Gastroesophageal sphincter (tissue), 3 donors: ENCODE measurements at regions not wholly inside any gene's neighbourhood (a gene's known extent, or its start where the extent isn't known, plus 50 kb on each side); places are given as distances from the start of the nearest gene placed in this dataset.

Source experiments
- CTCF ChIP-seq, 4 experiments: fragments of 200-600 bp in 2 of 4; fragments of 450-650 bp in 2 of 4; sonication (generic) in 1 of 4; IDR thresholded peaks; one replicate each; pipeline ENCODE4 v1.5.1; 2017 to 2019; ENCODE audit warnings: antibody characterized with exemption in 4 of 4, mild to moderate bottlenecking in 2 of 4, moderate library complexity in 2 of 4
- EP300 ChIP-seq: sonication (generic); formaldehyde crosslinking; IDR thresholded peaks from one replicate; pipeline ENCODE4 v1.6.1; 2017; ENCODE audit warnings: antibody characterized with exemption, mild to moderate bottlenecking
- POLR2A ChIP-seq, 2 donors: fragments of 450-650 bp; IDR thresholded peaks; one replicate each; pipeline ENCODE4 v1.6.1; 2017; ENCODE audit warnings: antibody characterized with exemption in 2 of 2, mild to moderate bottlenecking in 2 of 2, moderate library complexity in 1 of 2

GRCh38 chr4:167321299-167321698 lies 87.0 kb upstream of the SPOCK3 start:
- no peak for TF ChIP-seq CTCF (IDR thresholded peaks at IDR 0.05)
- no peak for TF ChIP-seq EP300
- TF ChIP-seq POLR2A (IDR thresholded peaks at IDR 0.05) = no peak
